Uterus (tissue), 3 donors: ENCODE measurements at regions not wholly inside any gene's neighbourhood (a gene's known extent, or its start where the extent isn't known, plus 50 kb on each side); places are given as distances from the start of the nearest gene placed in this dataset.
A peak's percentile ranks its signal among the peaks of the same experiment; 100 is the strongest.

Experiments
- DNase-seq, 2 donors: peaks; one replicate each; pipeline ENCODE4 v3.0.0-alpha.2; 2019 to 2020
- H3K27ac ChIP-seq, 2 donors: fragments of 200-600 bp; sonication (generic); 1 replicate in 1 of 2; 2 replicates in 1 of 2; pipeline ENCODE4 v1.5.1; 2016 to 2018
- H3K27me3 ChIP-seq, 2 donors: fragments of 200-600 bp; sonication (generic); one replicate each; pipeline ENCODE4 v1.5.1; 2018 to 2019; ENCODE audit warnings: control low read depth in 1 of 2
- H3K36me3 ChIP-seq, 2 donors: fragments of 200-600 bp; sonication (generic); one replicate each; pipeline ENCODE4 v1.5.1; 2019; ENCODE audit warnings: control low read depth in 1 of 2
- H3K4me1 ChIP-seq, 2 donors: fragments of 200-600 bp; sonication (generic); one replicate each; pipeline ENCODE4 v1.5.1; 2018 to 2019; ENCODE audit warnings: control low read depth in 1 of 2
- H3K4me3 ChIP-seq, 2 donors: fragments of 200-600 bp; sonication (generic); 1 replicate in 1 of 2; 2 replicates in 1 of 2; pipeline ENCODE4 v1.5.1; 2018 to 2019; ENCODE audit warnings: mild to moderate bottlenecking in 1 of 2
- H3K9me3 ChIP-seq, 2 donors: fragments of 200-600 bp; sonication (generic); one replicate each; pipeline ENCODE4 v1.5.1; 2019; ENCODE audit warnings: control low read depth in 1 of 2
- POLR2A ChIP-seq, 2 donors: fragments of 450-650 bp; IDR thresholded peaks; one replicate each; pipeline ENCODE4 v1.6.1; 2016; ENCODE audit warnings: antibody characterized with exemption in 2 of 2, mild to moderate bottlenecking in 1 of 2, moderate library complexity in 1 of 2
- intact Hi-C: fragments of 100-400 bp; cut with DNase I; formaldehyde crosslinking; loops from one replicate; pipeline ENCODE4 v1.15.1; 2023; ENCODE audit warnings: low total_unique reads
- TF ChIP-seq, protein P1 (sequence below), 4 experiments: fragments of 200-600 bp in 2 of 4; fragments of 450-650 bp in 2 of 4; sonication (generic) in 2 of 4; IDR thresholded peaks; one replicate each; pipeline ENCODE4 v1.5.1; 2016 to 2019; ENCODE audit warnings: antibody characterized with exemption in 4 of 4, mild to moderate bottlenecking in 2 of 4, moderate library complexity in 1 of 4
- donor health status: DM: yes; HTN: yes; CAD: no.

DNA sequence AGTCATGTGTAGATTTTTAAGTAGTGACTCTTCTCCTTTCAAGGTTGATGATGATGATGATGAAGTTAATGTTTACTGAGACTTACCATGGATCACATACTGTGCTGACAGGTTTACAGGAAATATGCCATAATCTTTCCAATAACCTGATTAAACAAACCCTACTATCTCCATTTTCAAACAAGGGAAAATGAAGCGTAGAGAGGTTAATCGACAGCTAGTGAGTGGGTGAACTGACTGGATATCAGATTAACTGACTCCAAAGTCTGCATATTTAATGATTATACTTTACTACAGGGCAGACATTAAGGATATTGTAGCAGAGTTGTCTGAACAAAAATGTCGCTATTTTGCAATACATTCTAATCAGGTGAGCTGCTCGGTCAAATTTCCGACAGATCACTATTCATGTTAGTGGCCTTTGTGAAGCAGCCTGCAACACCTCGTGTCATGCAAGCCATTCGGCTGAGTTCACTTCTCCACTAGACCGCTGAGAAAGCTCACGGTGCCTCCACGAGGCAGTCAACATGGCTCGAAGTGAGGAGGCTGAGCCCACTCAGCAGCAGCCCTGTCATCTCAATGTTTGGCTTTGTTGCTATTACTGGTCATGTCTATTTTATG, 264.2 kb downstream of the NFKBIZ start:
- Histone ChIP-seq H3K27ac (peak overlapping the region; percentile 78 to 80), H3K4me3 (no peak overlapping the region), H3K36me3 (no peaks in the 10 kb centered on the region), H3K4me1 (peaks cover 0 to 8% of the 10 kb centered on the region in 2 donors), H3K9me3 (no peaks in the 10 kb centered on the region), H3K27me3 (no peaks in the 10 kb centered on the region)
- TF ChIP-seq, protein P1, sequence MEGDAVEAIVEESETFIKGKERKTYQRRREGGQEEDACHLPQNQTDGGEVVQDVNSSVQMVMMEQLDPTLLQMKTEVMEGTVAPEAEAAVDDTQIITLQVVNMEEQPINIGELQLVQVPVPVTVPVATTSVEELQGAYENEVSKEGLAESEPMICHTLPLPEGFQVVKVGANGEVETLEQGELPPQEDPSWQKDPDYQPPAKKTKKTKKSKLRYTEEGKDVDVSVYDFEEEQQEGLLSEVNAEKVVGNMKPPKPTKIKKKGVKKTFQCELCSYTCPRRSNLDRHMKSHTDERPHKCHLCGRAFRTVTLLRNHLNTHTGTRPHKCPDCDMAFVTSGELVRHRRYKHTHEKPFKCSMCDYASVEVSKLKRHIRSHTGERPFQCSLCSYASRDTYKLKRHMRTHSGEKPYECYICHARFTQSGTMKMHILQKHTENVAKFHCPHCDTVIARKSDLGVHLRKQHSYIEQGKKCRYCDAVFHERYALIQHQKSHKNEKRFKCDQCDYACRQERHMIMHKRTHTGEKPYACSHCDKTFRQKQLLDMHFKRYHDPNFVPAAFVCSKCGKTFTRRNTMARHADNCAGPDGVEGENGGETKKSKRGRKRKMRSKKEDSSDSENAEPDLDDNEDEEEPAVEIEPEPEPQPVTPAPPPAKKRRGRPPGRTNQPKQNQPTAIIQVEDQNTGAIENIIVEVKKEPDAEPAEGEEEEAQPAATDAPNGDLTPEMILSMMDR (IDR thresholded peaks at IDR 0.05): no peak
- TF ChIP-seq POLR2A (IDR thresholded peaks at IDR 0.05): no peak
- intact Hi-C loops: no loop called here
- peak; percentile 42 to 60 for DNase-seq

DNA sequence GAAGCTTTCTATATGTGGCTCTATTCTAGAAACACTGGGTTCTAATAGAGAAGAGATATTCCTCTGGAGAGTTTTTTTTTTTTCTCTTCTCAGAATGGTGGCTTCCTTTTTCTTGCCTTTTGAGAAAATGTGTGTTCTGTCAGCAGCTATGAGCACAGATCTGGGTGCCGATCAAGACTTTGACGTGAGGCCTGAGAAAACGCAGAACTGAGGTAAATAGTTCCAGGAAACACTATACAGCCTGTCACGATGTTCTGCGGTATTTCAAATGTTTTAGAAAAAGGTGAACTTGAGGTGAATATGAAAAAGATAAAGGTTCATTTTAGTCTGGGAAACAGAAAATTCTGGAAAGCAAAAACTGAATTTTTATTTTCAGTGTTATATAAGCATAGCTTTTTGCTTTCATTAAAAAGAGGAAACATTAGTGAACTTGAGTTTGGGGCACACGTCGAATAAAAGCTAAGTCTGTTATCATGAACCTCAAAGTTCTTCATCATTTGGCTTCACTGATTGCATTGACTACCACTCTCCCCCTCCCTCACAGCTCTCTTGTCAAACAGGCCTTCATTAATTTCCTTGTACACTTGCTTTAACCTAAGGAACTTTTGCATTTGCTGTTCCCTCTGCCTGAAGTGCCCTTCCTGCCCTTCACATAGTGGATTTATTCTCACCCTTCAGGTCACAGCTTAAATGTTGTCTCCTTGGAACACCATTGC, 265.1 kb downstream of the NFKBIZ start:
- intact Hi-C loops: no loop called here
- no peaks in the 10 kb centered on the region for H3K36me3 ChIP-seq
- H3K4me3 ChIP-seq: no peak overlapping the region
- H3K27me3 ChIP-seq: no peaks in the 10 kb centered on the region
- peaks cover 0 to 8% of the 10 kb centered on the region in 2 donors for H3K4me1 ChIP-seq
- TF ChIP-seq, protein P1 (IDR thresholded peaks at IDR 0.05): no peak
- no peak for TF ChIP-seq POLR2A (IDR thresholded peaks at IDR 0.05)
- peak; percentile 59 to 63 for DNase-seq
- no peaks in the 10 kb centered on the region for H3K9me3 ChIP-seq
- H3K27ac ChIP-seq: peak overlapping the region; percentile 78 to 80

DNA sequence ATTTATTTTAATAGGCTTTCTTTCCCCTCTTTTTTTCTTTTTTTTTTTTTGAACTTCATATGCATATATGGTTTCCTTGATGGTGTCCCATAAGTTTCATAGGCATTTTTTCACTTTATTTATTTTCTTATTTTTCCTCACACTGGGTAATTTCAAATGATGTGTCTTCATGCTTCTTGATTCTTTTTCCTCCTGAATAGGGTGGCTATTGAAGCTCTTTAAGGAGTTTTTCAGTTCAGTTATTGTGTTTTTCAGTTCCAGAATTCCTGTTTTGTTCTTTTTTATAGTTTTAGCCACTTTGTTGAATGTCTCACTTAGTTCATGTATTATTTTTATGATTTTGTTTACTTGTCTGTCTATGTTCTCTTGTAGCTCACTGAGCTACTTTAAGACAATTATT, 273.2 kb downstream of the NFKBIZ start:
- intact Hi-C loops: no loop called here
- no peaks in the 10 kb centered on the region for H3K27me3 ChIP-seq

GRCh38 chr3:102123590-102124190, 274.4 kb downstream of the NFKBIZ start:
- no peaks in the 10 kb centered on the region for H3K27me3 ChIP-seq
- H3K27ac ChIP-seq: peak overlapping the region; percentile 65 to 70
- no peaks in the 10 kb centered on the region for H3K36me3 ChIP-seq
- H3K4me3 ChIP-seq: no peak overlapping the region
- H3K4me1 ChIP-seq: peaks cover 0 to 4% of the 10 kb centered on the region in 2 donors
- no peak for DNase-seq
- intact Hi-C loops: no loop called here
- peaks cover 0 to 24% of the 10 kb centered on the region in 2 donors for H3K9me3 ChIP-seq
- TF ChIP-seq, protein P1 (IDR thresholded peaks at IDR 0.05): no peak
- no peak for TF ChIP-seq POLR2A (IDR thresholded peaks at IDR 0.05)

More for the DNA sequence above, 273.2 kb downstream of the NFKBIZ start:
- no peak overlapping the region for H3K4me3 ChIP-seq
- DNase-seq: no peak
- no peaks in the 10 kb centered on the region for H3K36me3 ChIP-seq
- peak overlapping the region; percentile 65 to 70 for H3K27ac ChIP-seq
- H3K9me3 ChIP-seq: peaks cover 0 to 24% of the 10 kb centered on the region in 2 donors
- TF ChIP-seq, protein P1 (IDR thresholded peaks at IDR 0.05): no peak
- TF ChIP-seq POLR2A (IDR thresholded peaks at IDR 0.05): no peak
- peaks cover 0 to 4% of the 10 kb centered on the region in 2 donors for H3K4me1 ChIP-seq

- peaks cover 0 to 24% of the 10 kb centered on the region in 2 donors for H3K9me3 ChIP-seq
- H3K4me1 ChIP-seq: peaks cover 0 to 4% of the 10 kb centered on the region in 2 donors
- no peaks in the 10 kb centered on the region for H3K27me3 ChIP-seq
- H3K4me3 ChIP-seq: no peak overlapping the region
- intact Hi-C loops: no loop called here
- peak overlapping the region; percentile 65 to 70 for H3K27ac ChIP-seq
- no peak for TF ChIP-seq POLR2A (IDR thresholded peaks at IDR 0.05)
- TF ChIP-seq, protein P1 (IDR thresholded peaks at IDR 0.05): no peak
- no peak for DNase-seq
- H3K36me3 ChIP-seq: no peaks in the 10 kb centered on the region
These were observed 275.0 kb downstream of the NFKBIZ start for GRCh38 chr3:102124282-102124681.
